ENCODE measurements at regions not wholly inside any gene's neighbourhood (a gene's known extent, or its start where the extent isn't known, plus 50 kb on each side); places are given as distances from the start of the nearest gene placed in this dataset.

- DNase-seq, result no peak
Measured at GRCh38 chr12:86634456-86635410, 378.5 kb upstream of the MGAT4C start.

DNA sequence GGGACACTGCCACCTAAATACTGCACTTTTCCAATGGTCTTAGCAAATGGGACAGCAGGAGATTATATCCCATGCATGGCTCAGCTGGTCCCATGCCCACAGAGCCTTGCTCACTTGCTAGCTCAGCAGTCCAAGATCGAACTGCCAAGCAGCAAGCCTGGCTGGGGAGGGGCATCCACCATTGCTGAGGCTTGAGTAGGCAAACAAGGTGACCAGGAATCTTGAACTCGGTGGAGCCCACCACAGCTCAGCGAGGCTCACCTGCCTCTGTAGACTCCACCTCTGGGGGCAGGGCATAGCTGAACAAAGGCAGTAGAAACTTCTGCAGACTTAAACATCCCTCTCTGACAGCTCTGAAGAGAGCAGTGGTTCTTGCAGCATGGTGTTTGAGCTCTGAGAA lies 370.8 kb upstream of the MGAT4C start:
- WGBS, 2 donors, result 85% methylated on average over 3 of the region's 3 CpGs; no CpG with 5 or more reads in 1 of the 2 donors
- no peak overlapping the region for H3K27ac ChIP-seq
- DNase-seq (no peak), ATAC-seq (ENCODE audit: low FRiP score in 2 of 2) (no peak)
- H3K27me3 ChIP-seq, result no peaks in the 10 kb centered on the region
- no peaks in the 10 kb centered on the region for H3K36me3 ChIP-seq
- no peak for TF ChIP-seq EP300 (IDR thresholded peaks at IDR 0.05)
- TF ChIP-seq CTCF (IDR thresholded peaks at IDR 0.05), result no peak
- TF ChIP-seq POLR2A (IDR thresholded peaks at IDR 0.05), result no peak
- no peak for TF ChIP-seq POLR2AphosphoS5 (IDR thresholded peaks at IDR 0.05)
- H3K4me3 ChIP-seq, result no peak overlapping the region
- H3K4me1 ChIP-seq, result no peaks in the 10 kb centered on the region
- H3K9me3 ChIP-seq, result peaks cover 0 to 8% (median 5%) of the 10 kb centered on the region in 4 donors

More at GRCh38 chr12:86634456-86635410, 378.5 kb upstream of the MGAT4C start:
- TF ChIP-seq CTCF (IDR thresholded peaks at IDR 0.05) (no peak), POLR2A (IDR thresholded peaks at IDR 0.05) (no peak), POLR2AphosphoS5 (IDR thresholded peaks at IDR 0.05) (no peak), EP300 (IDR thresholded peaks at IDR 0.05) (no peak)
- H3K27me3 ChIP-seq, result no peaks in the 10 kb centered on the region
- no peaks in the 10 kb centered on the region for H3K36me3 ChIP-seq
- no peak overlapping the region for H3K4me3 ChIP-seq
- no peaks in the 10 kb centered on the region for H3K9me3 ChIP-seq
- H3K27ac ChIP-seq, result no peak overlapping the region
- no peak for ATAC-seq (ENCODE audit: low FRiP score in 2 of 2)
- H3K4me1 ChIP-seq, result no peaks in the 10 kb centered on the region
- WGBS, 2 donors, result 70 to 84% methylated on average over 4 of the region's 4 CpGs

GRCh38 chr12:86623267-86623666 lies 367.1 kb upstream of the MGAT4C start:
- 55 to 67% methylated on average over 1 of the region's 1 CpG for WGBS, 2 donors
- no peaks in the 10 kb centered on the region for H3K4me1 ChIP-seq

DNA sequence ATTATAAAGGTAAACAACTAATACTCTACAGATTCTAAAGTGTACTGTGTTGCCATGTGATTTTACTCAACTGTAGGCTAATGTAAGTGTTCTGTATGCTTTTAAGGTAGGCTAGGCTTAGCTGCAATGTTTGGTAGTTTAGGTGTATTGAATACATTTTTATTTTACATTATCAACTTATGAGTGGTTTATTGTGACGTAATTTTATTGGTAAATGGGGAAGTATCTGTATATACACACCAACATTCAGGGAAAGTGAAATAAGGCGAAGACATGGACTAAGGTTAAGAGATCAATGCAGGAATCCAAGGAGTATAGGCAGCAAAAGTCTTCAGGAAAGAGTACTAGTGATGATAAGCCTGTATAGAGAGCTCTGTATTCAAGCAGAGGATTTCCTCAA lies 365.8 kb upstream of the MGAT4C start:
- no peaks in the 10 kb centered on the region for H3K27me3 ChIP-seq
- 71 to 79% methylated on average over 2 of the region's 2 CpGs for WGBS, 2 donors

More at GRCh38 chr12:86623267-86623666, 367.1 kb upstream of the MGAT4C start:
- Histone ChIP-seq H3K9me3 (peaks cover 0 to 8% (median 5%) of the 10 kb centered on the region in 4 donors), H3K4me3 (no peak overlapping the region), H3K27ac (no peak overlapping the region), H3K27me3 (no peaks in the 10 kb centered on the region), H3K36me3 (no peaks in the 10 kb centered on the region)
- no peak for ATAC-seq (ENCODE audit: low FRiP score in 2 of 2)
- no peak for TF ChIP-seq EP300 (IDR thresholded peaks at IDR 0.05)
- DNase-seq, result no peak

More for the DNA sequence above, 365.8 kb upstream of the MGAT4C start:
- no peak for TF ChIP-seq POLR2AphosphoS5 (IDR thresholded peaks at IDR 0.05)
- TF ChIP-seq EP300 (IDR thresholded peaks at IDR 0.05), result no peak
- no peak for TF ChIP-seq POLR2A (IDR thresholded peaks at IDR 0.05)
- no peak for TF ChIP-seq CTCF (IDR thresholded peaks at IDR 0.05)
- Histone ChIP-seq H3K9me3 (peaks cover 0 to 6% (median 4%) of the 10 kb centered on the region in 4 donors), H3K4me1 (no peaks in the 10 kb centered on the region), H3K4me3 (no peak overlapping the region), H3K36me3 (no peaks in the 10 kb centered on the region), H3K27ac (no peak overlapping the region)
- DNase-seq (no peak), ATAC-seq (ENCODE audit: low FRiP score in 2 of 2) (no peak)

Measured in upper lobe of left lung (tissue), 6 donors.